Panc1 (cell line): ENCODE measurements at regions not wholly inside any gene's neighbourhood (a gene's known extent, or its start where the extent isn't known, plus 50 kb on each side); places are given as distances from the start of the nearest gene placed in this dataset.

ENCODE experiments used
- ATAC-seq: fragments of 200-7000 bp; cut with Tn5 transposase; 2 replicates; pipeline ENCODE4 v1.9.1; 2020; ENCODE audit warnings: mild to moderate bottlenecking, moderate library complexity
- BruUV-seq: library from RNA; stranded (reverse); fragments of 400-500 nt; replicated peaks from 2 replicates; lab custom pipeline; 2021; lab: Mats Ljungman, UMichigan
- CTCF ChIA-PET: fragments of 300-600 bp; sonication (Branson Sonifier 250); formaldehyde crosslinking; loops from one replicate; lab custom pipeline; 2022; ENCODE audit warnings: antibody characterized with exemption; lab: Charles Lee
- POLR2A ChIA-PET: fragments of 300-600 bp; sonication (Branson Sonifier 250); formaldehyde crosslinking; loops from one replicate; lab custom pipeline; 2022; ENCODE audit warnings: antibody characterized with exemption; lab: Charles Lee
- DNase-seq: peaks from one replicate; pipeline ENCODE4 v3.0.0-alpha.2; 2010; ENCODE audit warnings: low read depth, low spot score
- H3K27ac ChIP-seq: 2 replicates; pipeline ENCODE4 v1.5.1; 2011; ENCODE audit warnings: mild to moderate bottlenecking, low read length, inconsistent platforms
- H3K27me3 ChIP-seq: fragments of 200-500 bp; sonication (Bioruptor generic); 2 replicates; pipeline ENCODE4 v1.6.0; 2014; ENCODE audit warnings: low read length, inconsistent platforms; ENCODE audit not compliant: control insufficient read depth, insufficient read depth
- H3K36me3 ChIP-seq: fragments of 200-500 bp; sonication (Bioruptor generic); 2 replicates; pipeline ENCODE4 v1.5.1; 2014; ENCODE audit warnings: inconsistent platforms, mild to moderate bottlenecking, low read length, moderate library complexity; ENCODE audit not compliant: control insufficient read depth, insufficient read depth
- H3K4me1 ChIP-seq: 2 replicates; pipeline ENCODE4 v1.5.1; 2011; ENCODE audit warnings: inconsistent platforms, mild to moderate bottlenecking, low read length, moderate library complexity; ENCODE audit not compliant: control insufficient read depth, insufficient read depth
- H3K4me3 ChIP-seq, 2 experiments: 2 replicates each; pipeline ENCODE4 v1.5.1; 2011 to 2012; ENCODE audit warnings: low read depth in 2 of 2, low read length in 2 of 2, mild to moderate bottlenecking in 2 of 2, inconsistent platforms in 1 of 2, moderate library complexity in 1 of 2
- H3K9me3 ChIP-seq: fragments of 200-500 bp; sonication (Bioruptor generic); 2 replicates; pipeline ENCODE4 v1.5.1; 2014; ENCODE audit warnings: low read depth, mild to moderate bottlenecking, inconsistent platforms, low read length, moderate library complexity; ENCODE audit not compliant: control insufficient read depth, insufficient read depth
- POLR2AphosphoS5 ChIP-seq: IDR thresholded peaks from 2 replicates; pipeline ENCODE4 v1.6.1; 2012; ENCODE audit warnings: mild to moderate bottlenecking, low read depth, low read length, moderate library complexity
- SIN3A ChIP-seq: IDR thresholded peaks from 2 replicates; pipeline ENCODE4 v1.6.1; 2012; ENCODE audit warnings: low read depth, mild to moderate bottlenecking, low read length, moderate library complexity, borderline replicate concordance; ENCODE audit not compliant: insufficient read depth
- TCF7L2 ChIP-seq: IDR thresholded peaks from 2 replicates; pipeline ENCODE4 v1.6.1; 2011; ENCODE audit warnings: mild to moderate bottlenecking, low read depth, low read length, inconsistent platforms
- in situ Hi-C: cut with HindIII; loops from 2 replicates; pipeline ENCODE4 v1.10.0; 2016; ENCODE audit warnings: low sequenced_read_pairs, low pct_unique_long_range_greater_than_20kb
- intact Hi-C: fragments of 100-400 bp; cut with micrococcal nuclease; formaldehyde crosslinking; loops from one replicate; pipeline ENCODE4 v1.10.0; 2022; ENCODE audit not compliant: unreplicated experiment
- TF ChIP-seq, protein P1 (sequence below), 2 experiments: IDR thresholded peaks; 2 replicates each; pipeline ENCODE4 v1.6.1; 2011 to 2012; ENCODE audit warnings: low read depth in 2 of 2, control low read depth in 1 of 2, low read length in 1 of 2, mild to moderate bottlenecking in 1 of 2, moderate library complexity in 1 of 2; ENCODE audit not compliant: insufficient read depth in 1 of 2
- TF ChIP-seq, protein P2 (sequence below): fragments of 450-650 bp; IDR thresholded peaks from 2 replicates; pipeline ENCODE4 v1.5.1; 2017; ENCODE audit warnings: mild to moderate bottlenecking

GRCh38 chr3:4158329-4158728, 144.8 kb upstream of the SETMAR start:
- DNase-seq (no peak), ATAC-seq (no peak)
- H3K27ac ChIP-seq, result no peak overlapping the region
- ChIA-PET POLR2A (no interaction called here), CTCF (no interaction called here)
- no peak overlapping the region for H3K4me3 ChIP-seq
- H3K4me1 ChIP-seq, result no peaks in the 10 kb centered on the region
- H3K27me3 ChIP-seq, result no peaks in the 10 kb centered on the region
- H3K9me3 ChIP-seq, result no peaks in the 10 kb centered on the region
- no TSS peak for BruUV-seq
- in situ Hi-C loops, result no loop called here
- TF ChIP-seq SIN3A, result no peak
- TF ChIP-seq, protein P1, sequence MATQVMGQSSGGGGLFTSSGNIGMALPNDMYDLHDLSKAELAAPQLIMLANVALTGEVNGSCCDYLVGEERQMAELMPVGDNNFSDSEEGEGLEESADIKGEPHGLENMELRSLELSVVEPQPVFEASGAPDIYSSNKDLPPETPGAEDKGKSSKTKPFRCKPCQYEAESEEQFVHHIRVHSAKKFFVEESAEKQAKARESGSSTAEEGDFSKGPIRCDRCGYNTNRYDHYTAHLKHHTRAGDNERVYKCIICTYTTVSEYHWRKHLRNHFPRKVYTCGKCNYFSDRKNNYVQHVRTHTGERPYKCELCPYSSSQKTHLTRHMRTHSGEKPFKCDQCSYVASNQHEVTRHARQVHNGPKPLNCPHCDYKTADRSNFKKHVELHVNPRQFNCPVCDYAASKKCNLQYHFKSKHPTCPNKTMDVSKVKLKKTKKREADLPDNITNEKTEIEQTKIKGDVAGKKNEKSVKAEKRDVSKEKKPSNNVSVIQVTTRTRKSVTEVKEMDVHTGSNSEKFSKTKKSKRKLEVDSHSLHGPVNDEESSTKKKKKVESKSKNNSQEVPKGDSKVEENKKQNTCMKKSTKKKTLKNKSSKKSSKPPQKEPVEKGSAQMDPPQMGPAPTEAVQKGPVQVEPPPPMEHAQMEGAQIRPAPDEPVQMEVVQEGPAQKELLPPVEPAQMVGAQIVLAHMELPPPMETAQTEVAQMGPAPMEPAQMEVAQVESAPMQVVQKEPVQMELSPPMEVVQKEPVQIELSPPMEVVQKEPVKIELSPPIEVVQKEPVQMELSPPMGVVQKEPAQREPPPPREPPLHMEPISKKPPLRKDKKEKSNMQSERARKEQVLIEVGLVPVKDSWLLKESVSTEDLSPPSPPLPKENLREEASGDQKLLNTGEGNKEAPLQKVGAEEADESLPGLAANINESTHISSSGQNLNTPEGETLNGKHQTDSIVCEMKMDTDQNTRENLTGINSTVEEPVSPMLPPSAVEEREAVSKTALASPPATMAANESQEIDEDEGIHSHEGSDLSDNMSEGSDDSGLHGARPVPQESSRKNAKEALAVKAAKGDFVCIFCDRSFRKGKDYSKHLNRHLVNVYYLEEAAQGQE (IDR thresholded peaks at IDR 0.05; ENCODE audit: insufficient read depth in 1 of 2, low read depth in 2 of 2, low read length in 1 of 2), result peak in 1 of 2 experiments; percentile 38; a peak in 1 of 4 replicates
- intact Hi-C loops, result no loop called here
- no peaks in the 10 kb centered on the region for H3K36me3 ChIP-seq

DNA sequence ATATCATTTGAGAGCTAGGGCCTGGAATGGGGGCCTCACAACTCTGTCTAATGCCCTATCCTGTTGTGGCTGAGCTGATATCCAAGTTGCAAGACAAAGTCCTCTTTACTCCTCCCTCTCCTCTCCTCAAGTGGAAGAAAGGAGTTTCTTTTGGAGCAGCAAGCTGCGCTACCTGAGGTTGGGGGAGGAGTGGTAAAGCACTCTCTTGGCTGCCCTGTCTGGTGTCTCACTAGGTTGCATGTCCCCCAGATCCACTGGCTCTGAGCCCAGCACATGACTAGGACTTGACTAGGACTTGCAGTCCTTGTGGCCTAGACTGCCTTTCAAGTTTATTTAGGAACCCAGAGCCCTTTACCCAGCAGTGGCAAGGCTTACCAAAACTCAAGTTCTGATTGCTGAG, 141.1 kb upstream of the SETMAR start:
- Histone ChIP-seq H3K4me1 (no peaks in the 10 kb centered on the region), H3K9me3 (no peaks in the 10 kb centered on the region), H3K4me3 (no peak overlapping the region), H3K36me3 (no peaks in the 10 kb centered on the region), H3K27me3 (no peaks in the 10 kb centered on the region), H3K27ac (no peak overlapping the region)
- BruUV-seq, result no TSS peak
- intact Hi-C loops, result no loop called here
- CTCF ChIA-PET, result no interaction called here
- in situ Hi-C loops, result no loop called here
- POLR2A ChIA-PET, result no interaction called here
- TF ChIP-seq SIN3A, result no peak
- TF ChIP-seq, protein P2, sequence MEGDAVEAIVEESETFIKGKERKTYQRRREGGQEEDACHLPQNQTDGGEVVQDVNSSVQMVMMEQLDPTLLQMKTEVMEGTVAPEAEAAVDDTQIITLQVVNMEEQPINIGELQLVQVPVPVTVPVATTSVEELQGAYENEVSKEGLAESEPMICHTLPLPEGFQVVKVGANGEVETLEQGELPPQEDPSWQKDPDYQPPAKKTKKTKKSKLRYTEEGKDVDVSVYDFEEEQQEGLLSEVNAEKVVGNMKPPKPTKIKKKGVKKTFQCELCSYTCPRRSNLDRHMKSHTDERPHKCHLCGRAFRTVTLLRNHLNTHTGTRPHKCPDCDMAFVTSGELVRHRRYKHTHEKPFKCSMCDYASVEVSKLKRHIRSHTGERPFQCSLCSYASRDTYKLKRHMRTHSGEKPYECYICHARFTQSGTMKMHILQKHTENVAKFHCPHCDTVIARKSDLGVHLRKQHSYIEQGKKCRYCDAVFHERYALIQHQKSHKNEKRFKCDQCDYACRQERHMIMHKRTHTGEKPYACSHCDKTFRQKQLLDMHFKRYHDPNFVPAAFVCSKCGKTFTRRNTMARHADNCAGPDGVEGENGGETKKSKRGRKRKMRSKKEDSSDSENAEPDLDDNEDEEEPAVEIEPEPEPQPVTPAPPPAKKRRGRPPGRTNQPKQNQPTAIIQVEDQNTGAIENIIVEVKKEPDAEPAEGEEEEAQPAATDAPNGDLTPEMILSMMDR, result no peak
- TF ChIP-seq POLR2AphosphoS5, result no peak
- TF ChIP-seq TCF7L2, result no peak
- no peak for DNase-seq
- no peak for ATAC-seq

DNA sequence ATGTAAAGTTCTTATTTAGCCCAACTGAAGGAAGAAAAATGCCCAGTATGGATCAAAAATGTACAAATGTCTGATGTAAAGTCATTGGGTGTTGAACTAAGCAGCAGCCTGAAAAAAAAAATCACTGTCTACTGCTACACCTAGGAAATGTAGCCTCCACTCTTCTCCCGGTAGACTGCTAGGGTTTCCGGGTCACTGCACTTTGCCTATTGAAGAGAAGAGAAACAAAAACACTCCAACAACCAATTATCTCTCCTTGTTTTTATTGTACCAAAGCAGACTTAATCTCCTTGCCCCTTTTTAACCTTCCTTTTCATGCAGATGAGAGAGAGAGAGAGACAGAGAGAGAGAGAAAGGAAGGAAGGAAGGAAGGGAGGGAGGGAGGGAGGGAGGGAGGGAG, 140.2 kb upstream of the SETMAR start:
- Histone ChIP-seq H3K4me1 (no peaks in the 10 kb centered on the region), H3K4me3 (no peak overlapping the region), H3K9me3 (no peaks in the 10 kb centered on the region), H3K27me3 (no peaks in the 10 kb centered on the region), H3K36me3 (no peaks in the 10 kb centered on the region), H3K27ac (no peak overlapping the region)
- intact Hi-C loops (no loop called here), in situ Hi-C loops (no loop called here)
- ChIA-PET CTCF (no interaction called here), POLR2A (no interaction called here)
- DNase-seq, result no peak
- TF ChIP-seq POLR2AphosphoS5, result no peak
- TF ChIP-seq SIN3A, result no peak
- TF ChIP-seq TCF7L2, result no peak
- TF ChIP-seq, protein P1 (IDR thresholded peaks at IDR 0.05; ENCODE audit: insufficient read depth in 1 of 2, low read depth in 2 of 2, low read length in 1 of 2), result no peak
- TF ChIP-seq, protein P2, result no peak
- BruUV-seq, result no TSS peak
- no peak for ATAC-seq
